CD8-positive, alpha-beta memory T cell (primary cell): ENCODE measurements at regions not wholly inside any gene's neighbourhood (a gene's known extent, or its start where the extent isn't known, plus 50 kb on each side); places are given as distances from the start of the nearest gene placed in this dataset.

Experiments used
- CTCF ChIA-PET: fragments of 350-600 bp; sonication (Branson Sonifier 250); formaldehyde crosslinking; loops from one replicate; lab custom pipeline; 2021; ENCODE audit warnings: antibody characterized with exemption; lab: Charles Lee
- POLR2A ChIA-PET: fragments of 350-600 bp; sonication (Branson Sonifier 250); formaldehyde crosslinking; loops from one replicate; lab custom pipeline; 2021; ENCODE audit warnings: antibody characterized with exemption; lab: Charles Lee
- DNase-seq, 5 donors: peaks; one replicate each; pipeline versions ENCODE4 v3.0.0 to v3.0.0-alpha.2; 2020 to 2022; ENCODE audit warnings: mixed read lengths in 1 of 5
- H3K27ac ChIP-seq: one replicate; pipeline ENCODE4 v1.7.0; 2013; ENCODE audit warnings: low read depth, mild to moderate bottlenecking, low read length, moderate library complexity
- H3K27me3 ChIP-seq: 2 replicates; pipeline ENCODE4 v1.7.0; 2013; ENCODE audit warnings: low read length, mild to moderate bottlenecking; ENCODE audit not compliant: insufficient read depth, poor library complexity, severe bottlenecking
- H3K36me3 ChIP-seq: 2 replicates; pipeline ENCODE4 v1.7.0; 2013; ENCODE audit warnings: mild to moderate bottlenecking, low read length, moderate library complexity; ENCODE audit not compliant: insufficient read depth
- H3K4me1 ChIP-seq: 2 replicates; pipeline ENCODE4 v1.7.0; 2013; ENCODE audit warnings: mild to moderate bottlenecking, low read length, moderate library complexity; ENCODE audit not compliant: insufficient read depth
- H3K4me3 ChIP-seq: 2 replicates; pipeline ENCODE4 v1.7.0; 2013; ENCODE audit warnings: mild to moderate bottlenecking, low read length
- H3K9me3 ChIP-seq: 2 replicates; pipeline ENCODE4 v1.7.0; 2013; ENCODE audit warnings: mild to moderate bottlenecking, low read length
- H3K27ac Mint-ChIP-seq, 8 donors: one replicate each; pipeline ENCODE4 v1.8.0; 2020 to 2021; ENCODE audit warnings: mixed read lengths in 8 of 8, mild to moderate bottlenecking in 6 of 8, inconsistent platforms in 3 of 8, moderate library complexity in 3 of 8
- H3K27me3 Mint-ChIP-seq, 2 donors: one replicate each; pipeline ENCODE4 v1.8.0; 2020 to 2021; ENCODE audit warnings: mixed read lengths in 2 of 2, mild to moderate bottlenecking in 1 of 2, moderate library complexity in 1 of 2
- H3K36me3 Mint-ChIP-seq, 3 donors: one replicate each; pipeline ENCODE4 v1.8.0; 2020 to 2021; ENCODE audit warnings: mixed read lengths in 3 of 3, inconsistent platforms in 1 of 3, mild to moderate bottlenecking in 1 of 3
- H3K4me1 Mint-ChIP-seq, 3 donors: one replicate each; pipeline ENCODE4 v1.8.0; 2020 to 2021; ENCODE audit warnings: mixed read lengths in 3 of 3, inconsistent platforms in 1 of 3, mild to moderate bottlenecking in 1 of 3
- H3K4me3 Mint-ChIP-seq, 7 donors: one replicate each; pipeline ENCODE4 v1.8.0; 2020 to 2021; ENCODE audit warnings: mixed read lengths in 7 of 7, mild to moderate bottlenecking in 6 of 7, moderate library complexity in 4 of 7, inconsistent platforms in 2 of 7
- H3K9me3 Mint-ChIP-seq, 5 donors: one replicate each; pipeline ENCODE4 v1.8.0; 2020 to 2022; ENCODE audit warnings: mixed read lengths in 5 of 5, mild to moderate bottlenecking in 3 of 5, moderate library complexity in 2 of 5, inconsistent platforms in 1 of 5

GRCh38 chr14:22433069-22433468 lies 156.0 kb downstream of the DAD1 start:
- no peak overlapping the region for H3K27ac Mint-ChIP-seq

GRCh38 chr14:22432348-22432976 lies 156.6 kb downstream of the DAD1 start:
- Mint-ChIP-seq H3K27me3 (no peaks in the 10 kb centered on the region), H3K4me3 (no peak overlapping the region), H3K36me3 (no peaks in the 10 kb centered on the region), H3K27ac (no peak overlapping the region), H3K4me1 (no peaks in the 10 kb centered on the region), H3K9me3 (no peaks in the 10 kb centered on the region)
- Histone ChIP-seq H3K27ac (no peak overlapping the region), H3K9me3 (no peaks in the 10 kb centered on the region), H3K4me3 (no peak overlapping the region), H3K4me1 (no peaks in the 10 kb centered on the region), H3K36me3 (no peaks in the 10 kb centered on the region), H3K27me3 (no peaks in the 10 kb centered on the region)
- ChIA-PET CTCF (no interaction called here), POLR2A (no interaction called here)
- no peak for DNase-seq

More at GRCh38 chr14:22433069-22433468, 156.0 kb downstream of the DAD1 start:
- Histone ChIP-seq H3K9me3 (no peaks in the 10 kb centered on the region), H3K27me3 (no peaks in the 10 kb centered on the region), H3K36me3 (no peaks in the 10 kb centered on the region), H3K27ac (no peak overlapping the region), H3K4me3 (no peak overlapping the region), H3K4me1 (no peaks in the 10 kb centered on the region)
- H3K27me3 Mint-ChIP-seq = no peaks in the 10 kb centered on the region
- POLR2A ChIA-PET = no interaction called here
- no peaks in the 10 kb centered on the region for H3K36me3 Mint-ChIP-seq
- no peak for DNase-seq
- CTCF ChIA-PET = no interaction called here
- H3K9me3 Mint-ChIP-seq = no peaks in the 10 kb centered on the region
- H3K4me1 Mint-ChIP-seq = no peaks in the 10 kb centered on the region
- no peak overlapping the region for H3K4me3 Mint-ChIP-seq

GRCh38 chr14:22429546-22430294 lies 159.3 kb downstream of the DAD1 start:
- no peaks in the 10 kb centered on the region for H3K9me3 ChIP-seq
- H3K4me3 ChIP-seq = no peak overlapping the region
- no peaks in the 10 kb centered on the region for H3K27me3 Mint-ChIP-seq
- no peaks in the 10 kb centered on the region for H3K36me3 Mint-ChIP-seq
- CTCF ChIA-PET = no interaction called here
- no peaks in the 10 kb centered on the region for H3K4me1 Mint-ChIP-seq
- H3K27ac Mint-ChIP-seq = no peak overlapping the region
- no peaks in the 10 kb centered on the region for H3K9me3 Mint-ChIP-seq
- no peak for DNase-seq
- POLR2A ChIA-PET = no interaction called here
- no peaks in the 10 kb centered on the region for H3K4me1 ChIP-seq
- H3K36me3 ChIP-seq = no peaks in the 10 kb centered on the region
- H3K4me3 Mint-ChIP-seq = no peak overlapping the region
- no peaks in the 10 kb centered on the region for H3K27me3 ChIP-seq
- H3K27ac ChIP-seq = no peak overlapping the region

- POLR2A ChIA-PET = no interaction called here
- Mint-ChIP-seq H3K27ac (no peak overlapping the region), H3K9me3 (no peaks in the 10 kb centered on the region), H3K4me1 (no peaks in the 10 kb centered on the region), H3K36me3 (no peaks in the 10 kb centered on the region), H3K27me3 (no peaks in the 10 kb centered on the region), H3K4me3 (no peak overlapping the region)
- H3K27ac ChIP-seq = no peak overlapping the region
- CTCF ChIA-PET = no interaction called here
- DNase-seq = no peak
- no peaks in the 10 kb centered on the region for H3K36me3 ChIP-seq
- H3K9me3 ChIP-seq = no peaks in the 10 kb centered on the region
- no peak overlapping the region for H3K4me3 ChIP-seq
- H3K27me3 ChIP-seq = no peaks in the 10 kb centered on the region
- H3K4me1 ChIP-seq = no peaks in the 10 kb centered on the region
Measured at GRCh38 chr14:22428700-22429291, 160.2 kb downstream of the DAD1 start.

- H3K9me3 ChIP-seq = no peaks in the 10 kb centered on the region
- ChIA-PET CTCF (no interaction called here), POLR2A (no interaction called here)
- H3K27me3 ChIP-seq = no peaks in the 10 kb centered on the region
- H3K27me3 Mint-ChIP-seq = no peaks in the 10 kb centered on the region
- no peaks in the 10 kb centered on the region for H3K36me3 ChIP-seq
- no peak overlapping the region for H3K27ac Mint-ChIP-seq
- no peaks in the 10 kb centered on the region for H3K4me1 ChIP-seq
- no peaks in the 10 kb centered on the region for H3K9me3 Mint-ChIP-seq
- no peak overlapping the region for H3K4me3 ChIP-seq
- no peaks in the 10 kb centered on the region for H3K36me3 Mint-ChIP-seq
- DNase-seq = no peak
- H3K4me1 Mint-ChIP-seq = no peaks in the 10 kb centered on the region
- H3K4me3 Mint-ChIP-seq = no peak overlapping the region
- H3K27ac ChIP-seq = no peak overlapping the region
Measured at GRCh38 chr14:22427771-22428231, 161.2 kb downstream of the DAD1 start.

- CTCF ChIA-PET = no interaction called here
- no peaks in the 10 kb centered on the region for H3K4me1 ChIP-seq
Measured at GRCh38 chr14:22426711-22427110, 162.3 kb downstream of the DAD1 start.

GRCh38 chr14:22423958-22424357 lies 165.1 kb downstream of the DAD1 start:
- Histone ChIP-seq H3K9me3 (no peaks in the 10 kb centered on the region), H3K27me3 (no peaks in the 10 kb centered on the region), H3K4me3 (no peak overlapping the region), H3K4me1 (no peaks in the 10 kb centered on the region), H3K27ac (no peak overlapping the region), H3K36me3 (no peaks in the 10 kb centered on the region)
- no peak overlapping the region for H3K27ac Mint-ChIP-seq
- no peaks in the 10 kb centered on the region for H3K9me3 Mint-ChIP-seq
- no peak for DNase-seq
- H3K4me1 Mint-ChIP-seq = no peaks in the 10 kb centered on the region
- H3K36me3 Mint-ChIP-seq = no peaks in the 10 kb centered on the region
- POLR2A ChIA-PET = no interaction called here
- no peaks in the 10 kb centered on the region for H3K27me3 Mint-ChIP-seq
- CTCF ChIA-PET = no interaction called here
- no peak overlapping the region for H3K4me3 Mint-ChIP-seq

More at GRCh38 chr14:22426711-22427110, 162.3 kb downstream of the DAD1 start:
- no peak overlapping the region for H3K4me3 ChIP-seq
- no peaks in the 10 kb centered on the region for H3K9me3 Mint-ChIP-seq
- no peak for DNase-seq
- no peaks in the 10 kb centered on the region for H3K36me3 Mint-ChIP-seq
- no peak overlapping the region for H3K27ac Mint-ChIP-seq
- POLR2A ChIA-PET = no interaction called here
- H3K27me3 ChIP-seq = no peaks in the 10 kb centered on the region
- H3K4me3 Mint-ChIP-seq = no peak overlapping the region
- H3K27ac ChIP-seq = no peak overlapping the region
- no peaks in the 10 kb centered on the region for H3K9me3 ChIP-seq
- no peaks in the 10 kb centered on the region for H3K36me3 ChIP-seq
- no peaks in the 10 kb centered on the region for H3K27me3 Mint-ChIP-seq
- no peaks in the 10 kb centered on the region for H3K4me1 Mint-ChIP-seq

GRCh38 chr14:22422238-22422637 lies 166.8 kb downstream of the DAD1 start:
- POLR2A ChIA-PET = no interaction called here
- H3K4me3 ChIP-seq = no peak overlapping the region
- no peak overlapping the region for H3K27ac Mint-ChIP-seq
- no peak overlapping the region for H3K4me3 Mint-ChIP-seq
- H3K27ac ChIP-seq = no peak overlapping the region
- H3K36me3 ChIP-seq = no peaks in the 10 kb centered on the region
- H3K27me3 ChIP-seq = no peaks in the 10 kb centered on the region
- no peaks in the 10 kb centered on the region for H3K27me3 Mint-ChIP-seq
- DNase-seq = no peak
- CTCF ChIA-PET = no interaction called here
- H3K9me3 Mint-ChIP-seq = no peaks in the 10 kb centered on the region
- no peaks in the 10 kb centered on the region for H3K4me1 ChIP-seq
- H3K9me3 ChIP-seq = no peaks in the 10 kb centered on the region
- H3K36me3 Mint-ChIP-seq = no peaks in the 10 kb centered on the region
- no peaks in the 10 kb centered on the region for H3K4me1 Mint-ChIP-seq
